Amniotic epithelial cell (primary cell): ENCODE measurements at regions not wholly inside any gene's neighbourhood (a gene's known extent, or its start where the extent isn't known, plus 50 kb on each side); places are given as distances from the start of the nearest gene placed in this dataset.
"Not testable (repeated sequence)": the region's sequence is repeated elsewhere in the genome, so short reads cannot be mapped to it uniquely, and the experiment has no call there.

Source experiments
- DNase-seq: peaks from one replicate; pipeline ENCODE4 v3.0.0-alpha.2; 2010; ENCODE audit warnings: low read depth

GRCh38 chr6:166877906-166878305, 78.4 kb downstream of the RNASET2 start:
- no peak for DNase-seq

GRCh38 chr6:166877349-166877748, 79.0 kb downstream of the RNASET2 start:
- no peak for DNase-seq

GRCh38 chr6:166872531-166873009, 83.8 kb downstream of the RNASET2 start:
- DNase-seq: no peak

- DNase-seq: no peak
Measured at GRCh38 chr6:166870602-166871208, 85.6 kb downstream of the RNASET2 start.

GRCh38 chr6:166866839-166867637, 89.3 kb downstream of the RNASET2 start:
- DNase-seq: no peak

- no peak for DNase-seq
Measured at GRCh38 chr6:166864333-166864732, 92.0 kb downstream of the RNASET2 start.

- no peak for DNase-seq
Measured at GRCh38 chr6:166862978-166863530, 93.3 kb downstream of the RNASET2 start.

- DNase-seq: no peak
Measured at GRCh38 chr6:166862287-166862977, 93.9 kb downstream of the RNASET2 start.

GRCh38 chr6:166861961-166862286, 94.4 kb downstream of the RNASET2 start:
- no peak for DNase-seq

GRCh38 chr6:166861304-166861703, 95.0 kb downstream of the RNASET2 start:
- DNase-seq: no peak

- no peak for DNase-seq
Measured at GRCh38 chr6:166860392-166860791, 96.0 kb downstream of the RNASET2 start.

- peak; percentile 0 for DNase-seq
Measured at GRCh38 chr6:166855416-166855815, 100.9 kb downstream of the RNASET2 start.

GRCh38 chr6:166853371-166854325, 102.7 kb downstream of the RNASET2 start:
- no peak for DNase-seq

GRCh38 chr6:166852451-166852975, 103.8 kb downstream of the RNASET2 start:
- no peak for DNase-seq

- no peak for DNase-seq
Measured at GRCh38 chr6:166851911-166852310, 104.4 kb downstream of the RNASET2 start.

GRCh38 chr6:166851426-166851825, 104.9 kb downstream of the RNASET2 start:
- no peak for DNase-seq

GRCh38 chr6:166850677-166851076, 105.7 kb downstream of the RNASET2 start:
- no peak for DNase-seq

GRCh38 chr6:166849749-166850183, 106.6 kb downstream of the RNASET2 start:
- no peak for DNase-seq

GRCh38 chr6:166848979-166849748, 107.2 kb downstream of the RNASET2 start:
- DNase-seq: no peak

- DNase-seq: not testable (repeated sequence)
Measured at GRCh38 chr6:166846446-166847142, 109.8 kb downstream of the RNASET2 start.
